Adrenal gland (tissue), 5 donors: ENCODE measurements at regions not wholly inside any gene's neighbourhood (a gene's known extent, or its start where the extent isn't known, plus 50 kb on each side); places are given as distances from the start of the nearest gene placed in this dataset.

Source experiments
- CTCF ChIP-seq, 6 experiments: fragments of 450-650 bp in 4 of 6; fragments of 200-600 bp in 2 of 6; sonication (generic) in 1 of 6; IDR thresholded peaks; 1 replicate in 5 of 6; 2 replicates in 1 of 6; pipeline versions ENCODE4 v1.5.1 to v1.8.0; 2016 to 2021; ENCODE audit warnings: antibody characterized with exemption in 6 of 6, mild to moderate bottlenecking in 2 of 6, moderate library complexity in 1 of 6
- POLR2A ChIP-seq, 2 donors: fragments of 450-650 bp; IDR thresholded peaks; one replicate each; pipeline ENCODE4 v1.6.1; 2017; ENCODE audit warnings: antibody characterized with exemption in 2 of 2, mild to moderate bottlenecking in 2 of 2, moderate library complexity in 1 of 2
- donor health status: DM: no; HTN: no; CAD: no.

- TF ChIP-seq POLR2A (IDR thresholded peaks at IDR 0.05) (no peak), CTCF (IDR thresholded peaks at IDR 0.05) (no peak)
Observed at GRCh38 chr4:37742149-37742548, 56.0 kb upstream of the RELL1 start.
